ENCODE measurements at regions not wholly inside any gene's neighbourhood (a gene's known extent, or its start where the extent isn't known, plus 50 kb on each side); places are given as distances from the start of the nearest gene placed in this dataset.

DNA sequence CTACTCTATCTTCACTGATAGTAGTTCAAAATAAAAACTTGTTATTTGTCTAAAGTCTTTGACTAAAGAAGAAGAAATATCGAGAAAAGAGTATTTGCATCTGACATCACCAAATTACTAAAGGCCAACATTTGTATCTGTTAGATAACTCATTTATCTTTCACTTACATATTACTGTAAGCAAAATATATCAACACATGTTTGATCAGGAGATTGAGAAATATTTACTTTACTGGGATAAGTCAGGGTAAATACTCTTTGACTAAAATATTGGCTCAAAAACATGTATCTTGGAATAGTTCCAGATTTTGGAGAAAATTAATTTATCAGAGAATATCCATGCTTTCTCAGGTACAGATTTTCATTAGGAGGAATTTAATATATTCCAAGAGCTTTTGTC lies 306.0 kb downstream of the TENT5A start:
- Histone ChIP-seq H3K4me3 (ENCODE audit: extremely low read depth in 1 of 4, insufficient read depth in 2 of 4, low read depth in 3 of 4, low read length in 4 of 4) (no peak overlapping the region), H4K20me1 (replicated peaks in 1 of 2; ENCODE audit: control insufficient read depth in 1 of 2, insufficient read depth in 2 of 2, low read length in 2 of 2) (no peaks in the 10 kb centered on the region), H2BK15ac (ENCODE audit: low read length) (no peak overlapping the region), H3K4me2 (ENCODE audit: insufficient read depth in 1 of 2, low read depth in 2 of 2, low read length in 2 of 2) (no peak overlapping the region), H4K5ac (ENCODE audit: insufficient read length, low read depth, low read length) (no peak overlapping the region), H2BK120ac (replicated peaks; ENCODE audit: low read depth, low read length) (no peak overlapping the region), H3K23me2 (ENCODE audit: low read depth, low read length) (no peaks in the 10 kb centered on the region), H3K9ac (replicated peaks in 1 of 4; ENCODE audit: extremely low read depth in 1 of 4, low read depth in 3 of 4, low read length in 3 of 4) (no peak overlapping the region), H3K36me3 (ENCODE audit: control insufficient read depth in 2 of 4, insufficient read depth in 4 of 4, low read length in 3 of 4) (no peaks in the 10 kb centered on the region), H3K14ac (ENCODE audit: insufficient read length) (no peak overlapping the region), H3K27ac (ENCODE audit: low read depth, low read length) (no peak overlapping the region), H4K91ac (replicated peaks; ENCODE audit: insufficient read length, low read length) (no peak overlapping the region), H2BK20ac (ENCODE audit: low read length) (no peak overlapping the region), H3K18ac (ENCODE audit: extremely low read depth, low read length) (no peak overlapping the region), H2BK12ac (ENCODE audit: low read depth, low read length) (no peak overlapping the region), H2AFZ (ENCODE audit: low read length) (no peak overlapping the region), H2AK5ac (ENCODE audit: low read depth, low read length) (no peak overlapping the region), H3K4ac (replicated peaks; ENCODE audit: insufficient read length, low read depth, low read length) (no peak overlapping the region), H3K23ac (ENCODE audit: insufficient read length) (no peak overlapping the region), H3K9me3 (ENCODE audit: insufficient read depth in 2 of 2, low read depth in 1 of 2, low read length in 1 of 2) (no peaks in the 10 kb centered on the region; a peak in 1 of 4 replicates), H3K27me3 (replicated peaks in 1 of 4; ENCODE audit: control insufficient read depth in 3 of 4, extremely low read depth in 1 of 4, insufficient read depth in 3 of 4, low read length in 3 of 4) (no peaks in the 10 kb centered on the region), H4K8ac (ENCODE audit: extremely low read depth, insufficient read depth, low read length) (no peak overlapping the region), H3K56ac (replicated peaks; ENCODE audit: insufficient read length, low read depth, low read length) (no peak overlapping the region), H2BK5ac (ENCODE audit: low read depth, low read length) (no peak overlapping the region), H3K4me1 (replicated peaks in 1 of 4; ENCODE audit: control insufficient read depth in 3 of 4, insufficient read depth in 4 of 4, low read length in 3 of 4) (no peaks in the 10 kb centered on the region), H3K79me1 (ENCODE audit: low read depth, low read length) (no peaks in the 10 kb centered on the region), H3K79me2 (ENCODE audit: control insufficient read depth in 1 of 2, insufficient read depth in 2 of 2, low read length in 2 of 2) (no peaks in the 10 kb centered on the region; a peak in 1 of 4 replicates)
- ChIA-PET POLR2A (ENCODE audit: partially characterized antibody) (no interaction called here), CTCF (ENCODE audit: partially characterized antibody) (interaction anchor here (0.5 kb wide), 1 partner anchor 30 kb away, joined by 3 read pairs; no protein-coding TSS in a partner anchor)
- TF ChIP-seq YY1 (IDR thresholded peaks at IDR 0.05; ENCODE audit: low read depth, low read length) (no peak), GTF2F1 (IDR thresholded peaks at IDR 0.05; ENCODE audit: borderline replicate concordance, low read depth, low read length) (no peak), HDAC2 (IDR thresholded peaks at IDR 0.05; ENCODE audit: borderline replicate concordance in 1 of 2, low read depth in 2 of 2, low read length in 2 of 2) (no peak), JUN (IDR thresholded peaks at IDR 0.05; ENCODE audit: low read depth, low read length) (no peak), SIX5 (IDR thresholded peaks at IDR 0.05; ENCODE audit: low read depth, low read length) (no peak), CBX8 (IDR thresholded peaks at IDR 0.05; ENCODE audit: borderline replicate concordance, low read depth, low read length) (no peak), SP1 (IDR thresholded peaks at IDR 0.05; ENCODE audit: low read depth, low read length) (no peak), TAF7 (optimal IDR thresholded peaks at IDR 0.05; ENCODE audit: borderline replicate concordance, low read depth, low read length) (no peak), POLR2A (IDR thresholded peaks at IDR 0.05; ENCODE audit: control extremely low read depth in 1 of 2, low read depth in 2 of 2, low read length in 2 of 2) (no peak), SP4 (IDR thresholded peaks at IDR 0.05; ENCODE audit: low read length) (no peak), RAD21 (IDR thresholded peaks at IDR 0.05 in 1 of 2, conservative IDR thresholded peaks at IDR 0.05 in 1 of 2; ENCODE audit: low read depth in 2 of 2, low read length in 2 of 2) (no peak), BACH1 (IDR thresholded peaks at IDR 0.05; ENCODE audit: low read length) (no peak), CBX5 (IDR thresholded peaks at IDR 0.05; ENCODE audit: low read depth, low read length) (no peak)
- no peak for DNase-seq (ENCODE audit: low read depth in 1 of 2, low spot score in 2 of 2)
- no peak for FAIRE-seq
- 91% methylated on average over 1 of the region's 1 CpG; no CpG with 5 or more reads in 1 of the 2 experiments for WGBS, 2 experiments (ENCODE audit: extremely low coverage in 1 of 2, insufficient coverage in 1 of 2, insufficient read length in 1 of 2, insufficient replicate concordance in 2 of 2, low coverage in 1 of 2, low lambda C conversion rate in 2 of 2, missing lambda C conversion rate in 1 of 2)

All from H1 (cell line).